NCI-H774 (cell line): ENCODE measurements at regions not wholly inside any gene's neighbourhood (a gene's known extent, or its start where the extent isn't known, plus 50 kb on each side); places are given as distances from the start of the nearest gene placed in this dataset.
A peak's percentile ranks its signal among the peaks of the same experiment; 100 is the strongest.
"Not testable (repeated sequence)": the region's sequence is repeated elsewhere in the genome, so short reads cannot be mapped to it uniquely, and the experiment has no call there.

Source experiments
- DNase-seq: peaks from one replicate; lab custom pipeline; 2025; lab: John Stamatoyannopoulos, UW

- not testable (repeated sequence) for DNase-seq
Observed at GRCh38 chr6:145111407-145111806, 623.9 kb downstream of the EPM2A start.

DNA sequence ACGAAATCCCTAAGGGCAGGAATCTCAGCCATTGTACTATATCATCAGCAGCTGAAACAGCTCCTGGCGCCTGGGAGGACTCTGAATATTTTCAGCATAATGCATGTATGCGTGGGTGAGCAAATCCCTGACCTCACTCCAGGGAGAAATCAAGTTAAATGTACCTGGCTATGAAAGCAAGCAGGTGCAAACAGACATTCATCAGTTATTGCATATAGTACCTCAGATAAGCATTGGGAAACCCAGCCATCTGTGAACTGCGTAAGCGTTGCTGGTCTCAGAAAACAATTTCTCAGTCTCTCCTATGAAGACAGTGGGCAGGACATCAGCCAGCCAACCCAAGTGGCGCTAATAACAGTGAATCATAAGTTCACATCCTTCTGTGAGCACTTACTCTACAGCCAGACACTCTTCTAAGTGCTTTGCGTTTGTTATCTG, 622.6 kb downstream of the EPM2A start:
- no peak for DNase-seq

GRCh38 chr6:145115638-145116037, 619.7 kb downstream of the EPM2A start:
- no peak for DNase-seq

- no peak for DNase-seq
Observed at GRCh38 chr6:145116591-145117178, 618.6 kb downstream of the EPM2A start.

DNA sequence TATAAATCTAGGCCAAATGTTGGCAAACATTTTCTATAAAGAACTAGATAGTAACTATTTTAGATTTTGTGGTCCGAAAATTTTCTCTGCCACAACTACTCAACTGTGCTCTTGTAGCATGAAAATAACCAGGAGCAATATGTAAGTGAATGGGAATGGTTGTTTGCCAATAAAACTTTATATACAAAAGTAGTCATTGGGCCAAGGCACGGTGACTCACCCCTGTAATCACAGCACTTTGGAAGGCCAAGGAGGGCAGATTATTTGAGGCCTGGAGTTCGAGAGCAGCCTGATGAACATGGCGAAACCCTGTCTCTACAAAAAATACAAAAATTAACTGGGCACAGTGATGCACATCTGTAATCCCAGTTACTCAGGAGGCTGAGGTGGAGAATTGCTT, 617.1 kb downstream of the EPM2A start:
- no peak for DNase-seq

DNA sequence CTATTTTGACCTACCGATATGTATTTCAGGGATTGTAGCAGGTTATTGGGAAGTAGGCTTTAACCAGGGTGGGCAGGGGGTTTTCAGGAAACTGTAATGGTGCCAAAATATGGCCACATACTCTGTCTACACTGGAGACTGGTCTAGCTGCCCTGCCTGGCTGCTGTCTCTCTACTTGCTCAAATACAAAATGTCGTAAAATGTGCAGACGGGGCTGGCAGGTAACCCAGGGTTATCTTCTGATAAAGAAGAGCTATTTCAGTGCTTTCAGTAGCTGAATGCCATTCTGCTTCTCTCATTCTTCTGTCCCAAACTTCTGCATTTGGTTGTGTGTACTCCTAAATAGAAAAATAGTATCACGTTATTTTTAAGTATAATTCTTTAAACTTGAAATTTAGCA, 616.2 kb downstream of the EPM2A start:
- DNase-seq, result no peak

GRCh38 chr6:145132709-145133108, 602.6 kb downstream of the EPM2A start:
- no peak for DNase-seq

DNA sequence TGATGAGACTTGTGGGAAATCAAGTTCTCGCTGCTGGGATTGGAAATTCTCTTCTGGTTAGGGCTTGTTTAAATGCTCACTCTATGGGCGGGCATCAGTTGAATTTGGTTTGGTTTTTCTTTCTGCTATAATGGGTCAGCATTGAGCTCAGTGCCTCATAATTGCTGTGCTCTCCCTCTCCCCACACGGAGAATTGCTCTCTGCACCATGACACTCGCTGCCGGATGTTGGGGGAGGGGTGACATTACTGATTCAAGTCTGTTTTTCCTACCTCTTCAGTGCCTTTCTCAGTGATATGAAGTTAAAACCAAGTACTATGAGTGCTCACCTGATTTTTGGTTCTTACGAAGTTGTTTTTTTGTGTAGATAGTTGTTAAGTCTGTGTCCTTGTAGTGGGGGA, 599.6 kb downstream of the EPM2A start:
- DNase-seq, result no peak

DNA sequence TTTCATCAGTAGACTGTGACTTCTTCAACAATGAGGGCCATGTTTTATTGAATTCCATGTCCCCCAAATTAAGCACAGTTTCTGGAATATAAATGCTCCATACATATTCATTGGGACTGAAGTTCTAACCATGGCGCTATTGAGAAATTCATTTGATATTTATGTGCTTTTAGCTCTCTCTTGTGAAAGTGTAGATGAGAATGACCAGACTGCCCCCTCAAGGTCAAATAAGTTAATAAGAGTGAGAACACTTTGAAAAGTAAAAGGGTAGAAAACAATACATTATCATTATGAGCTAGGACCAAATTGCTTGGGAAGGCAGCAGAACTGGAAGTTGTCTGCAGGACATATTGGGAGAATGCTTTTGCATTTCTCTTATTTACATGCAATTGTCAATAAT, 597.9 kb downstream of the EPM2A start:
- no peak for DNase-seq

GRCh38 chr6:145138469-145139139, 596.7 kb downstream of the EPM2A start:
- no peak for DNase-seq

- DNase-seq, result peak; percentile 53
Observed at GRCh38 chr6:145139140-145139850, 596.0 kb downstream of the EPM2A start.

- DNase-seq, result no peak
Observed at GRCh38 chr6:145139895-145140294, 595.4 kb downstream of the EPM2A start.

DNA sequence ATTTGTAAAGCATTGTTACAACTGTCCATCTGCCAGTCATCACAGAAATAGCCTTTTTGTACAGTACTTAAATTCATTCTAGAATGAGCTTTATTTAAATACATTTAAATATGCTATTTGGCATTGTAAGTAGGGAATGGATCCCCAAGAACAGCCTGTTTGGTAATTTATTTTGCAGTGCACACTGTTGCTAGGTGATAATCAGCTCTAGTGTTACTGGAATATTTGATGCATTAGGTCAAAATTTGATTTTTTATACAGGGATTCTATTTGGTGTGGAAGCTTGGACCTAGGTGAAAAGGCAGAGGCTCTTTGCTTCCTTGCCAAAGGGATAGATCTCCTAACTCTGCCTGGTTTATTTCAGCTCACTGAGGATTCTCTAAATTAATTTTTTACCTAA, 593.7 kb downstream of the EPM2A start:
- DNase-seq, result no peak

GRCh38 chr6:145142958-145143357, 592.4 kb downstream of the EPM2A start:
- no peak for DNase-seq

- no peak for DNase-seq
Observed at GRCh38 chr6:145143379-145143778, 591.9 kb downstream of the EPM2A start.

DNA sequence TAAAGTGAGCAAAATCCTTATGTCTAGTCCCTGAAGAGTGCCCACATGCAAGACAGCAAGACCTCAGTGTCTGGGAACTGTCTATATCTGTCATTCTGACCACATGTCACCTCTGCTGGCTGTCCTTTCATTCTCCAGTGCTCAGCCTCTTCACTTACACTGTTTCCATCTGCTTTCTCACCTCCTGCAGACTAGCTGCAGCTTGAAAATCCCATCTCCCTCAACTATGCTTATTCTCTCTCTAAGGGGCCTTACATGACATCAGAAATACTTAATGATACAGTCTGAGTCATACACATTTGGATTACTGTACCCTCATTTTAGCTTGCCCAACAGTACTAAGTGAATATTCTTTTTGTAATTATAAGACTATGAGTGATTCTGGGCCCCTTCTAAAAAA, 587.8 kb downstream of the EPM2A start:
- no peak for DNase-seq

DNA sequence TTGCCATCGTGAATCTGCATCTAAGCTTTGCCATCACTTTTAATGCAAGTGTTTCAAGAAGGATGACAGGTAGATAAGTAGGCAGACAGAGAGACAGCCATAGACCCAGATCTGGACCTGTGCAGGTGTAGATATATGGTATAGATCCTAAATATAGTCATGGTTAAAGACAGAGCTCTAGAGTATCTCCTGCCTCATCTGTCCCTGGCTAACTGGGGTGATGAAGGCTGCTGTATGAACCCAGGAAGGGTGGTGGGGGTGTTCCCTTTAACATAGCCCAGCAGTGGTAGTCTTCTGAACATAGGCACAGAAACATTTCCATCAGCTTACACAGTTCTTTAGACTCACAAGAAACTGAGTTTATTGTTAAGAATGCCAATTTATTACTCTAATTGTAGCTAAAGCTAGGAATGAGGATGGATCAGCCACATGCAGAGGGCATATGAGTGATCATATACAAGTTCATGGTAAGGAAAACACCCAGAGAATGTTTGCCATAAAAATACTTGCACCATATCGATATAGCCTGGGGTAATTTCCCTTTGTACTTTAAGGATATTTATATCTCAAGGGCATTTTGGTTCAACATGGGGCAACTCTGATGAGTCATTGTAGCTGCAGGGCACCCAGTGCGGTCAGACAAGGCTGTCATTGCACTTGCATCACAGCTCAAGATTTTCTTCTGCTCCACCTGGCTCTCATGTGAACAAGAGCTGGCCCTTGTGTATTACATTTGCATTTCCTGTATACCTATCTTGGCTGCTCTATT, 587.2 kb downstream of the EPM2A start:
- no peak for DNase-seq

- no peak for DNase-seq
Observed at GRCh38 chr6:145148776-145149175, 586.5 kb downstream of the EPM2A start.

GRCh38 chr6:145151624-145152023, 583.7 kb downstream of the EPM2A start:
- DNase-seq, result no peak

DNA sequence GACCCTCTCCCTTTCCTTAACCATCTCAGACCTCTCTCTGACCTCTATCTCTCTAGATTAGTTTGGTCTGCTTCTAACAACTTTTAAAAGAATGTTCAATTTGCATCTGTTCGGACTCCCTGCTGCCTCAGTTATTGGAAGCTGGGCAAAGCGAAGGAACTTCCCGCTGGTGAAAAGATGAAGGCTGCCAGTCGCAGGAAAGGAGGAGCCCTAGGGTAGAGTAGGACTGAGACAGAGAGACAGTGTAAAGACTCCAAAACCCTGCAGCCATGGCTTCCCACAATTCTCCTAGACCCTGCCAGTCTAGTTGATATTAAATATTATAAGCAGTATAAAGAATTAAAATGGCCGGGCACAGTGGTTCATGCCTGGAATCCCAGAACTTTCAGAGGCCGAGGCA, 581.8 kb downstream of the EPM2A start:
- no peak for DNase-seq

GRCh38 chr6:145155411-145155810, 579.9 kb downstream of the EPM2A start:
- no peak for DNase-seq
